Panc1 (cell line): ENCODE measurements at regions not wholly inside any gene's neighbourhood (a gene's known extent, or its start where the extent isn't known, plus 50 kb on each side); places are given as distances from the start of the nearest gene placed in this dataset.
A peak's percentile ranks its signal among the peaks of the same experiment; 100 is the strongest.

Experiments used
- ATAC-seq: fragments of 200-7000 bp; cut with Tn5 transposase; 2 replicates; pipeline ENCODE4 v1.9.1; 2020; ENCODE audit warnings: mild to moderate bottlenecking, moderate library complexity
- BruUV-seq: library from RNA; stranded (reverse); fragments of 400-500 nt; replicated peaks from 2 replicates; lab custom pipeline; 2021; lab: Mats Ljungman, UMichigan
- CTCF ChIA-PET: fragments of 300-600 bp; sonication (Branson Sonifier 250); formaldehyde crosslinking; loops from one replicate; lab custom pipeline; 2022; ENCODE audit warnings: antibody characterized with exemption; lab: Charles Lee
- POLR2A ChIA-PET: fragments of 300-600 bp; sonication (Branson Sonifier 250); formaldehyde crosslinking; loops from one replicate; lab custom pipeline; 2022; ENCODE audit warnings: antibody characterized with exemption; lab: Charles Lee
- DNase-seq: peaks from one replicate; pipeline ENCODE4 v3.0.0-alpha.2; 2010; ENCODE audit warnings: low read depth, low spot score
- H3K27ac ChIP-seq: 2 replicates; pipeline ENCODE4 v1.5.1; 2011; ENCODE audit warnings: mild to moderate bottlenecking, low read length, inconsistent platforms
- H3K27me3 ChIP-seq: fragments of 200-500 bp; sonication (Bioruptor generic); 2 replicates; pipeline ENCODE4 v1.6.0; 2014; ENCODE audit warnings: low read length, inconsistent platforms; ENCODE audit not compliant: control insufficient read depth, insufficient read depth
- H3K36me3 ChIP-seq: fragments of 200-500 bp; sonication (Bioruptor generic); 2 replicates; pipeline ENCODE4 v1.5.1; 2014; ENCODE audit warnings: inconsistent platforms, mild to moderate bottlenecking, low read length, moderate library complexity; ENCODE audit not compliant: control insufficient read depth, insufficient read depth
- H3K4me1 ChIP-seq: 2 replicates; pipeline ENCODE4 v1.5.1; 2011; ENCODE audit warnings: inconsistent platforms, mild to moderate bottlenecking, low read length, moderate library complexity; ENCODE audit not compliant: control insufficient read depth, insufficient read depth
- H3K4me3 ChIP-seq, 2 experiments: 2 replicates each; pipeline ENCODE4 v1.5.1; 2011 to 2012; ENCODE audit warnings: low read depth in 2 of 2, low read length in 2 of 2, mild to moderate bottlenecking in 2 of 2, inconsistent platforms in 1 of 2, moderate library complexity in 1 of 2
- H3K9me3 ChIP-seq: fragments of 200-500 bp; sonication (Bioruptor generic); 2 replicates; pipeline ENCODE4 v1.5.1; 2014; ENCODE audit warnings: low read depth, mild to moderate bottlenecking, inconsistent platforms, low read length, moderate library complexity; ENCODE audit not compliant: control insufficient read depth, insufficient read depth
- POLR2AphosphoS5 ChIP-seq: IDR thresholded peaks from 2 replicates; pipeline ENCODE4 v1.6.1; 2012; ENCODE audit warnings: mild to moderate bottlenecking, low read depth, low read length, moderate library complexity
- SIN3A ChIP-seq: IDR thresholded peaks from 2 replicates; pipeline ENCODE4 v1.6.1; 2012; ENCODE audit warnings: low read depth, mild to moderate bottlenecking, low read length, moderate library complexity, borderline replicate concordance; ENCODE audit not compliant: insufficient read depth
- TCF7L2 ChIP-seq: IDR thresholded peaks from 2 replicates; pipeline ENCODE4 v1.6.1; 2011; ENCODE audit warnings: mild to moderate bottlenecking, low read depth, low read length, inconsistent platforms
- in situ Hi-C: cut with HindIII; loops from 2 replicates; pipeline ENCODE4 v1.10.0; 2016; ENCODE audit warnings: low sequenced_read_pairs, low pct_unique_long_range_greater_than_20kb
- intact Hi-C: fragments of 100-400 bp; cut with micrococcal nuclease; formaldehyde crosslinking; loops from one replicate; pipeline ENCODE4 v1.10.0; 2022; ENCODE audit not compliant: unreplicated experiment
- TF ChIP-seq, protein P1 (sequence below), 2 experiments: IDR thresholded peaks; 2 replicates each; pipeline ENCODE4 v1.6.1; 2011 to 2012; ENCODE audit warnings: low read depth in 2 of 2, control low read depth in 1 of 2, low read length in 1 of 2, mild to moderate bottlenecking in 1 of 2, moderate library complexity in 1 of 2; ENCODE audit not compliant: insufficient read depth in 1 of 2
- TF ChIP-seq, protein P2 (sequence below): fragments of 450-650 bp; IDR thresholded peaks from 2 replicates; pipeline ENCODE4 v1.5.1; 2017; ENCODE audit warnings: mild to moderate bottlenecking

DNA sequence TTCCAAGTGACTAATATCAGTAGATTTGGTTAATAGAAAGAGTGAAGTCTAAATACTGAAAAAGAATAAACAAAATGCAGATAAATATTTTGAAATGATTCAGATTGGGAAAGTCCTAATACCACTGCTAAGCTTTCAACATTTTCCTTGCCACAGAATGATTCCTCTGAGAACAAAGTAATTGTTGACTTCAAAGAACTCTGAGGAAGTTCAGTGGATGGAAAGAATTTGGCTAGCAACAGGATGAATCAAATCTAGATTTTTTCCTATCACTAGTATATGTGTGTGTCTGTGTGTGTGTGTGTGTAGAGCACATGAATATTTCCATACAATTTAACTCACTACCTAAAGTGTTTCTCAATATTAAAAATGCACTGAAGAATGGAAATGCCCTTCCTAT is 107.9 kb upstream of the PREP start:
- H3K27ac ChIP-seq: peak overlapping the region; percentile 41; the same call in 1 of the 2 replicates
- DNase-seq: no peak
- no TSS peak for BruUV-seq
- intact Hi-C loops (no loop called here), in situ Hi-C loops (no loop called here)
- no peaks in the 10 kb centered on the region for H3K9me3 ChIP-seq
- H3K36me3 ChIP-seq: no peaks in the 10 kb centered on the region
- no peak overlapping the region for H3K4me3 ChIP-seq
- TF ChIP-seq, protein P1, sequence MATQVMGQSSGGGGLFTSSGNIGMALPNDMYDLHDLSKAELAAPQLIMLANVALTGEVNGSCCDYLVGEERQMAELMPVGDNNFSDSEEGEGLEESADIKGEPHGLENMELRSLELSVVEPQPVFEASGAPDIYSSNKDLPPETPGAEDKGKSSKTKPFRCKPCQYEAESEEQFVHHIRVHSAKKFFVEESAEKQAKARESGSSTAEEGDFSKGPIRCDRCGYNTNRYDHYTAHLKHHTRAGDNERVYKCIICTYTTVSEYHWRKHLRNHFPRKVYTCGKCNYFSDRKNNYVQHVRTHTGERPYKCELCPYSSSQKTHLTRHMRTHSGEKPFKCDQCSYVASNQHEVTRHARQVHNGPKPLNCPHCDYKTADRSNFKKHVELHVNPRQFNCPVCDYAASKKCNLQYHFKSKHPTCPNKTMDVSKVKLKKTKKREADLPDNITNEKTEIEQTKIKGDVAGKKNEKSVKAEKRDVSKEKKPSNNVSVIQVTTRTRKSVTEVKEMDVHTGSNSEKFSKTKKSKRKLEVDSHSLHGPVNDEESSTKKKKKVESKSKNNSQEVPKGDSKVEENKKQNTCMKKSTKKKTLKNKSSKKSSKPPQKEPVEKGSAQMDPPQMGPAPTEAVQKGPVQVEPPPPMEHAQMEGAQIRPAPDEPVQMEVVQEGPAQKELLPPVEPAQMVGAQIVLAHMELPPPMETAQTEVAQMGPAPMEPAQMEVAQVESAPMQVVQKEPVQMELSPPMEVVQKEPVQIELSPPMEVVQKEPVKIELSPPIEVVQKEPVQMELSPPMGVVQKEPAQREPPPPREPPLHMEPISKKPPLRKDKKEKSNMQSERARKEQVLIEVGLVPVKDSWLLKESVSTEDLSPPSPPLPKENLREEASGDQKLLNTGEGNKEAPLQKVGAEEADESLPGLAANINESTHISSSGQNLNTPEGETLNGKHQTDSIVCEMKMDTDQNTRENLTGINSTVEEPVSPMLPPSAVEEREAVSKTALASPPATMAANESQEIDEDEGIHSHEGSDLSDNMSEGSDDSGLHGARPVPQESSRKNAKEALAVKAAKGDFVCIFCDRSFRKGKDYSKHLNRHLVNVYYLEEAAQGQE (IDR thresholded peaks at IDR 0.05; ENCODE audit: insufficient read depth in 1 of 2, low read depth in 2 of 2, low read length in 1 of 2): no peak
- no peak for TF ChIP-seq SIN3A
- H3K27me3 ChIP-seq: no peaks in the 10 kb centered on the region
- ChIA-PET CTCF (no interaction called here), POLR2A (no interaction called here)
- ATAC-seq: no peak
- H3K4me1 ChIP-seq: 0 out of 2 replicates have a peak, but pooled peaks cover 4% of the 10 kb centered on the region

DNA sequence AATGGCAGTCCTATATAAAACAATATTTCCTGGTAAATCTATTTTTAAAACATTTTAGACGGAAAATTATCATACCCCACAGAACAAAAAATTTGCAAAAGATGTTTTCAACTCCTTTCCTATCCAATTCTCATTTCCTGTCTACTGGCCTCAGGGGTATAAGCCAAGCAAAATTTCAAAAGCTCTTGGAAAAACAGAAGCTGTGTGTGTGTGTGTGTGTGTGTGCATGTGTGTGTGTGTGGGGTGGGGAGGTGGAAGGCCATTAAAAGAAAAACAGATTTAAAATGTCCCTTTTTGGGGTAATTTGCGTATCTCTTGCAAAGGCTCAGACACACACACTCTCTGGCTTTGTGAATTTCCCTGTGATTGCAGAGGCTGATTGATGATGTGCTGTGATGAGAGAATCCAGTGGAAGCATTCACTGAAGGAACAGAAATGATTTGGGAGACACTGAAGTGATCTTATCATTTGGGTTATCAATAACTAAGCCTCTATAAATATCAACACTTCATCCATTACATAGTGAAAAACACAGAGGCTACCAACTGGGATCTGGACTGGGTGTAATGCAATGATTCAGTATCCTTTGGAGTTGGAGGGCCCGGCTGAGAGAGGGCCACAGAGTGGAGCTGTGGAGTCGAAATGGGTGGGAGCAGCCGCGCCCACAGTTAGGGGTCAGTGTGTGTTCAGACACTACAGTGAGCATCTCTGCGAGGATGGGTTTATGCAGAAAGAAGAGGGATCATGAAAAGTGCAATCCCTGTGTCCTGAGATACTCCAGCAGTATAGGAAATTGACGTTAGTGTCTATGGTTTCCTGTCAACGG is 106.8 kb upstream of the PREP start:
- Histone ChIP-seq H3K27ac (peak overlapping the region; percentile 41; the same call in 1 of the 2 replicates), H3K36me3 (no peaks in the 10 kb centered on the region), H3K4me1 (0 out of 2 replicates have a peak, but pooled peaks cover 4% of the 10 kb centered on the region), H3K9me3 (no peaks in the 10 kb centered on the region), H3K27me3 (no peaks in the 10 kb centered on the region), H3K4me3 (no peak overlapping the region)
- in situ Hi-C loops (no loop called here), intact Hi-C loops (no loop called here)
- BruUV-seq: no TSS peak
- ChIA-PET CTCF (no interaction called here), POLR2A (no interaction called here)
- TF ChIP-seq, protein P2, sequence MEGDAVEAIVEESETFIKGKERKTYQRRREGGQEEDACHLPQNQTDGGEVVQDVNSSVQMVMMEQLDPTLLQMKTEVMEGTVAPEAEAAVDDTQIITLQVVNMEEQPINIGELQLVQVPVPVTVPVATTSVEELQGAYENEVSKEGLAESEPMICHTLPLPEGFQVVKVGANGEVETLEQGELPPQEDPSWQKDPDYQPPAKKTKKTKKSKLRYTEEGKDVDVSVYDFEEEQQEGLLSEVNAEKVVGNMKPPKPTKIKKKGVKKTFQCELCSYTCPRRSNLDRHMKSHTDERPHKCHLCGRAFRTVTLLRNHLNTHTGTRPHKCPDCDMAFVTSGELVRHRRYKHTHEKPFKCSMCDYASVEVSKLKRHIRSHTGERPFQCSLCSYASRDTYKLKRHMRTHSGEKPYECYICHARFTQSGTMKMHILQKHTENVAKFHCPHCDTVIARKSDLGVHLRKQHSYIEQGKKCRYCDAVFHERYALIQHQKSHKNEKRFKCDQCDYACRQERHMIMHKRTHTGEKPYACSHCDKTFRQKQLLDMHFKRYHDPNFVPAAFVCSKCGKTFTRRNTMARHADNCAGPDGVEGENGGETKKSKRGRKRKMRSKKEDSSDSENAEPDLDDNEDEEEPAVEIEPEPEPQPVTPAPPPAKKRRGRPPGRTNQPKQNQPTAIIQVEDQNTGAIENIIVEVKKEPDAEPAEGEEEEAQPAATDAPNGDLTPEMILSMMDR: peak; percentile 59
- no peak for TF ChIP-seq POLR2AphosphoS5
- peak; percentile 87 for ATAC-seq
- no peak for DNase-seq

DNA sequence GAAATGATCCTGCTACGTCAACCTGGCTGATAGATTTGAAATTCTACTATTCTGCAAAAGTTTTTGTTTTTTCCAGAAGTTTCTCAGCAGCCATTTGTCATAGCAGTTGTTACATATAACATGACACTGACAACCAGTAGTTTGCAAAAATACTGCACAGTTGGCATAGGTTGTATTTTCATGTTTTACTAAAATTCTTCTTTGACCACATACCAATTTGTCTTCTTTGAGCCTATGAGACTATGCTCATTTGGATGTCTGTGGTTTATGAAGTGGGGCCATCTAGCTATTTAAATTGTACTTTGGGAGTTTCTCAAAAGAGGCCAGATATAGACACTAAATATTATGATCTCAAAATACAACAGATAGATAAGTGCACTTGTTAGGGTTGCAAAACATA is 104.9 kb upstream of the PREP start:
- no peaks in the 10 kb centered on the region for H3K9me3 ChIP-seq
- BruUV-seq: no TSS peak
- intact Hi-C loops: no loop called here
- TF ChIP-seq TCF7L2 (no peak), SIN3A (no peak), POLR2AphosphoS5 (no peak)
- TF ChIP-seq, protein P1 (IDR thresholded peaks at IDR 0.05; ENCODE audit: insufficient read depth in 1 of 2, low read depth in 2 of 2, low read length in 1 of 2): no peak
- TF ChIP-seq, protein P2: no peak
- no peaks in the 10 kb centered on the region for H3K36me3 ChIP-seq
- no peak for ATAC-seq
- ChIA-PET POLR2A (interaction anchor here (0.7 kb wide), 1 partner anchor 296 kb away, joined by 5 read pairs; no protein-coding TSS in a partner anchor), CTCF (no interaction called here)
- H3K4me1 ChIP-seq: 0 out of 2 replicates have a peak, but pooled peaks cover 4% of the 10 kb centered on the region
- in situ Hi-C loops: no loop called here
- H3K4me3 ChIP-seq: no peak overlapping the region
- H3K27ac ChIP-seq: no peak overlapping the region
- H3K27me3 ChIP-seq: no peaks in the 10 kb centered on the region
- DNase-seq: no peak
